SU-DHL-6 (cell line): ENCODE measurements at regions not wholly inside any gene's neighbourhood (a gene's known extent, or its start where the extent isn't known, plus 50 kb on each side); places are given as distances from the start of the nearest gene placed in this dataset.

Source experiments
- CTCF ChIP-seq: fragments of 200-600 bp; sonication (generic); IDR thresholded peaks from one replicate; pipeline ENCODE4 v1.5.1; 2017; ENCODE audit warnings: antibody characterized with exemption, mild to moderate bottlenecking, low read length, moderate library complexity; ENCODE audit not compliant: insufficient read depth, poor library complexity, severe bottlenecking
- EZH2phosphoT487 ChIP-seq: fragments of 200-600 bp; sonication (generic), shearing (Covaris generic); conservative IDR thresholded peaks from 2 replicates; pipeline ENCODE4 v1.6.1; 2018; ENCODE audit warnings: mild to moderate bottlenecking, antibody characterized with exemption, low read length, moderate library complexity, mixed read lengths

- no peak for TF ChIP-seq CTCF
- no peak for TF ChIP-seq EZH2phosphoT487
Observed at GRCh38 chr1:75067975-75068374, 66.2 kb upstream of the LHX8 start.
